ENCODE measurements at regions not wholly inside any gene's neighbourhood (a gene's known extent, or its start where the extent isn't known, plus 50 kb on each side); places are given as distances from the start of the nearest gene placed in this dataset.

GRCh38 chr6:138695193-138695592, 78.4 kb upstream of the CCDC28A start:
- no peak for TF ChIP-seq CTCF (IDR thresholded peaks at IDR 0.05; ENCODE audit: insufficient read depth, low read length)
- no peak overlapping the region for H3K4me3 ChIP-seq (ENCODE audit: low read depth, low read length)
- no peak for DNase-seq (ENCODE audit: low read depth)

- H3K4me3 ChIP-seq (ENCODE audit: low read depth, low read length): no peak overlapping the region
- no peak for DNase-seq (ENCODE audit: low read depth)
- TF ChIP-seq CTCF (IDR thresholded peaks at IDR 0.05; ENCODE audit: insufficient read depth, low read length): no peak
Measured at GRCh38 chr6:138714493-138714892, 59.1 kb upstream of the CCDC28A start.

GRCh38 chr6:138716013-138716412, 57.6 kb upstream of the CCDC28A start:
- no peak for DNase-seq (ENCODE audit: low read depth)
- no peak for TF ChIP-seq CTCF (IDR thresholded peaks at IDR 0.05; ENCODE audit: insufficient read depth, low read length)
- H3K4me3 ChIP-seq (ENCODE audit: low read depth, low read length): no peak overlapping the region

GRCh38 chr6:138716971-138717665, 56.5 kb upstream of the CCDC28A start:
- no peak for TF ChIP-seq CTCF (IDR thresholded peaks at IDR 0.05; ENCODE audit: insufficient read depth, low read length)
- H3K4me3 ChIP-seq (ENCODE audit: low read depth, low read length): no peak overlapping the region
- no peak for DNase-seq (ENCODE audit: low read depth)

GRCh38 chr6:138719011-138719635, 54.4 kb upstream of the CCDC28A start:
- no peak overlapping the region for H3K4me3 ChIP-seq (ENCODE audit: low read depth, low read length)
- no peak for TF ChIP-seq CTCF (IDR thresholded peaks at IDR 0.05; ENCODE audit: insufficient read depth, low read length)
- DNase-seq (ENCODE audit: low read depth): peak; percentile 25

- TF ChIP-seq CTCF (IDR thresholded peaks at IDR 0.05; ENCODE audit: insufficient read depth, low read length): no peak
- no peak for DNase-seq (ENCODE audit: low read depth)
Measured at GRCh38 chr6:138719744-138720143, 53.8 kb upstream of the CCDC28A start.

More at GRCh38 chr6:138719744-138720143, 53.8 kb upstream of the CCDC28A start:
- H3K4me3 ChIP-seq (ENCODE audit: low read depth, low read length): no peak overlapping the region
